ENCODE measurements at regions not wholly inside any gene's neighbourhood (a gene's known extent, or its start where the extent isn't known, plus 50 kb on each side); places are given as distances from the start of the nearest gene placed in this dataset.
"Not testable (repeated sequence)": the region's sequence is repeated elsewhere in the genome, so short reads cannot be mapped to it uniquely, and the experiment has no call there.

DNA sequence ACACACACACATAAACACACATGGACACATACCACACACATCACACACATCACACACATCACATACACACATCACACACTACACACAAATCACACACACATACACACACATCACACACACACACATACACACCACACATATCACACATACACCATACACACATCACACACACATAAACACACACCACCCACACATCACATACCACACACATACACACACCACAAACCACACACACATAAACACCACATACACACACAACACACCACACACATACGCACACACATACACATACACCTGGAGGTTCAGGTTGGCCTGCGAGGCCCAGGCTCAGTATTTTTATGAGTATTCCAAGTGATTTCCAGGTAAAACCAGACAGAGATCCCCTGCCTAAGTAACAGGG is 279.5 kb downstream of the FOXL1 start:
- BruUV-seq (replicated peaks): no TSS peak
- H3K4me3 ChIP-seq (ENCODE audit: low read depth, low read length, poor library complexity, severe bottlenecking): no peak overlapping the region
- no peaks in the 10 kb centered on the region for H3K9me2 ChIP-seq (ENCODE audit: insufficient read depth, low read length)
- CTCF ChIA-PET (ENCODE audit: unreplicated experiment): no interaction called here
- H3K4me2 ChIP-seq (ENCODE audit: low read length): no peak overlapping the region
- no peaks in the 10 kb centered on the region for H3K4me1 ChIP-seq (ENCODE audit: insufficient read depth, low read length, poor library complexity, severe bottlenecking)
- intact Hi-C loops (cut with micrococcal nuclease; ENCODE audit: unreplicated experiment): no loop called here
- H4K20me1 ChIP-seq (ENCODE audit: insufficient read depth, low read length): no peaks in the 10 kb centered on the region
- no peaks in the 10 kb centered on the region for H3K9me3 ChIP-seq (ENCODE audit: low read length)
- H3K79me2 ChIP-seq (ENCODE audit: insufficient read depth, low read depth, low read length): no peaks in the 10 kb centered on the region
- H3K27ac ChIP-seq (ENCODE audit: low read depth, low read length, poor library complexity, severe bottlenecking): no peak overlapping the region
- no peaks in the 10 kb centered on the region for H3K36me3 ChIP-seq (ENCODE audit: insufficient read depth, low read length)
- no peak overlapping the region for H2AFZ ChIP-seq (ENCODE audit: low read length)
- no peak for TF ChIP-seq CTCF (conservative IDR thresholded peaks at IDR 0.05; ENCODE audit: low read length)
- no peak for TF ChIP-seq EZH2phosphoT487 (IDR thresholded peaks at IDR 0.05; ENCODE audit: borderline replicate concordance, low read depth, low read length)
- no peak for DNase-seq (ENCODE audit: low spot score)
- POLR2A ChIA-PET: no interaction called here

DNA sequence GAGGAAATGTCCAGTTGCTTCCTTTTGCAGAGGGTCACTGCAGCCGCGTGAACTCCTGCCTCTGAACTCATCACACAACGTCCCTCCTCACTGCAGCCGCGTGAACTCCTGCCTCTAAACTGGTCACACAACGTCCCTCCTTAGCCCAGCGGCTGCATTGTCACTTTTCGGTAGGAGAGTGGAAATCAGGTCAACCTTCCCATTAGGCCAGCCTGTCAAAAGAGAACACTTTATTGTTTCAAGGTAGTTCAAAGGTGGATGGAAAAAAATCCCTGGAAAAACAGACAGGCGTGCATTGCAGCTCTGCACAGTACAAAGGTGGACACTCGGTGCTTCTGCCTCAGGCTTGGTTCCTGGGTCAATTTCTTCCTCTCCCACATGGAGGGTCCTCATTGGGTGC is 280.2 kb downstream of the FOXL1 start:
- intact Hi-C loops (cut with micrococcal nuclease; ENCODE audit: unreplicated experiment): no loop called here

DNA sequence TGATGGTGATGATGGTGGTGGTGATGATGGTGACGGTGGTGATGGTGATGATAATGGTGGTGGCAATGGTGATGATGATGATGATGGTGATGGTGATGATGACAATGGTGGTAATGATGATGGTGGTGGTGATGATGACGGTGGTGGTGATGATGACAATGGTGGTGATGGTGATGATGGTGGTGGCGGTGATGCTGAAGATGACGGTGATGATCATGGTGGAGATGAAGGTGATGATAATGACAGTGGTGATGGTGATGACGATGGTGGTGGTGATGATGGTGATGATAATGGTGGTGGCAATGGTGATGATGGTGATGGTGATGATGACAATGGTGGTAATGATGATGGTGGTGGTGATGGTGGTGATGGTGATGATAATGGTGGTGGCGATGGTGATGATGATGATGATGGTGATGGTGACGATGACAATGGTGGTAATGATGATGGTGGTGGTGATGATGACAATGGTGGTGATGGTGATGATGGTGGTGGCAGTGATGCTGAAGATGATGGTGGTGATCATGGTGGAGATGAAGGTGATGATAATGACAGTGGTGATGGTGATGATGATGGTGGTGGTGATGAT is 283.0 kb downstream of the FOXL1 start:
- CTCF ChIA-PET (ENCODE audit: unreplicated experiment); H3K4me3 ChIP-seq (ENCODE audit: low read depth, low read length, poor library complexity, severe bottlenecking); H3K79me2 ChIP-seq (ENCODE audit: insufficient read depth, low read depth, low read length); H3K27ac ChIP-seq (ENCODE audit: low read depth, low read length, poor library complexity, severe bottlenecking); H4K20me1 ChIP-seq (ENCODE audit: insufficient read depth, low read length); H3K36me3 ChIP-seq (ENCODE audit: insufficient read depth, low read length); H3K4me2 ChIP-seq (ENCODE audit: low read length); H3K9me3 ChIP-seq (ENCODE audit: low read length); intact Hi-C loops (cut with micrococcal nuclease; ENCODE audit: unreplicated experiment); H3K9me2 ChIP-seq (ENCODE audit: insufficient read depth, low read length); H2AFZ ChIP-seq (ENCODE audit: low read length); H3K4me1 ChIP-seq (ENCODE audit: insufficient read depth, low read length, poor library complexity, severe bottlenecking); DNase-seq (ENCODE audit: low spot score); POLR2A ChIA-PET; BruUV-seq (replicated peaks): not testable (repeated sequence)

More for the DNA sequence above, 280.2 kb downstream of the FOXL1 start:
- H4K20me1 ChIP-seq (ENCODE audit: insufficient read depth, low read length): no peaks in the 10 kb centered on the region
- H3K27ac ChIP-seq (ENCODE audit: low read depth, low read length, poor library complexity, severe bottlenecking): no peak overlapping the region
- no TSS peak for BruUV-seq (replicated peaks)
- no peak overlapping the region for H3K4me3 ChIP-seq (ENCODE audit: low read depth, low read length, poor library complexity, severe bottlenecking)
- TF ChIP-seq EZH2phosphoT487 (IDR thresholded peaks at IDR 0.05; ENCODE audit: borderline replicate concordance, low read depth, low read length): no peak
- no peak for TF ChIP-seq CTCF (conservative IDR thresholded peaks at IDR 0.05; ENCODE audit: low read length)
- no peaks in the 10 kb centered on the region for H3K79me2 ChIP-seq (ENCODE audit: insufficient read depth, low read depth, low read length)
- no peaks in the 10 kb centered on the region for H3K9me3 ChIP-seq (ENCODE audit: low read length)
- CTCF ChIA-PET (ENCODE audit: unreplicated experiment): no interaction called here
- POLR2A ChIA-PET: no interaction called here
- no peaks in the 10 kb centered on the region for H3K9me2 ChIP-seq (ENCODE audit: insufficient read depth, low read length)
- no peak for DNase-seq (ENCODE audit: low spot score)
- no peaks in the 10 kb centered on the region for H3K4me1 ChIP-seq (ENCODE audit: insufficient read depth, low read length, poor library complexity, severe bottlenecking)
- no peak overlapping the region for H2AFZ ChIP-seq (ENCODE audit: low read length)
- H3K4me2 ChIP-seq (ENCODE audit: low read length): no peak overlapping the region
- H3K36me3 ChIP-seq (ENCODE audit: insufficient read depth, low read length): no peaks in the 10 kb centered on the region

Measured in OCI-LY7 (cell line).